ENCODE measurements at regions not wholly inside any gene's neighbourhood (a gene's known extent, or its start where the extent isn't known, plus 50 kb on each side); places are given as distances from the start of the nearest gene placed in this dataset.

DNA sequence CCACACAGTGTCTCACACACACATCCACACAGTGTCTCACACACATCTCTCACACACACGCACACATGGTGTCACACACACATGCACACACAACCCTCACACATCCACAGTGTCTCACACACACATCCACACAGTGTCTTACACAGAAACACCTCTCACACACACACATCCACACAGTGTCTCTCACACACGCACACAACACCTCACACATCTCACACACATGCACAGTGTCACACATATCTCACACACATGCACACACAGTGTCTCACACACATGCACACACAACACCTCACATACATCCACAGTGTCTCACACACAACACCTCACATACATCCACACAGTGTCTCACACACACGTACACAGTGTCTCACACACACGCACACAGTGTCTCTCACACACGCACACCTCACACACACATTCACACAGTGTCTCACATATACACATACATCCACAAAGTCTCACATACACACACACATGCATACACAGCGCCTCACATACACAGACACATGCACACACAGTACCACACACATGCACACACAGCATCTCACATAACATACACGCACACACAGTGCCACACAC, 473.9 kb upstream of the HS6ST1 start (continued):
- TF ChIP-seq, protein P1, sequence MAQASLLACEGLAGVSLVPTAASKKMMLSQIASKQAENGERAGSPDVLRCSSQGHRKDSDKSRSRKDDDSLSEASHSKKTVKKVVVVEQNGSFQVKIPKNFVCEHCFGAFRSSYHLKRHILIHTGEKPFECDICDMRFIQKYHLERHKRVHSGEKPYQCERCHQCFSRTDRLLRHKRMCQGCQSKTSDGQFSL (CRISPR knock-in tag; IDR thresholded peaks at IDR 0.05), result no peak
- TF ChIP-seq, protein P1 (tag; IDR thresholded peaks at IDR 0.05), result no peak

DNA sequence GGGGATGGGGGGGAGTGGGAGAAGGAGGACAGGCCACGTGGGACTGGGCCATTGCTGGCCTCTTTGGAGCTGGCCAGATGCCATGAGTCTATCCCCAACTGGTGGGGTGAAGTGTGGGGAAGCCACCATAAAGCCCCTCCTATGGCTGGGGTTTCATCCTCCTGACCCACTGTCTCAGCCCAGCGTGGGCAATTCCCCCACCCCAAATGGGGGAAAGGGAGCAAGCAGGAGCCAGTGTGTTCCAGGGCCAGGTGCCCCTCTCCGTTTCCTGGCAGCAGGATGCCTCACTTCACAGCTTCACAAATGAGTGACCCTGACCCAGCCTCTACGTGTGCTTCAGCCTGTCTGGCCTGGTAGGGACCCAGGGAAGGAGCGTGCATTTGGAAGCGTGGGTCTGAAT, 474.7 kb upstream of the HS6ST1 start:
- Histone ChIP-seq H3K9ac (ENCODE audit: insufficient read depth in 1 of 2, low read depth in 2 of 2, low read length in 2 of 2) (no peak overlapping the region; a peak in 1 of 4 replicates), H3K4me1 (replicated peaks in 1 of 2; ENCODE audit: control insufficient read depth in 2 of 2, insufficient read depth in 2 of 2, low read length in 2 of 2) (no peaks in the 10 kb centered on the region), H3K27me3 (ENCODE audit: control insufficient read depth in 2 of 2, insufficient read depth in 2 of 2, low read length in 2 of 2) (peaks cover 7 to 38% of the 10 kb centered on the region in 2 experiments; a peak in 3 of 5 replicates), H3K9me1 (ENCODE audit: control insufficient read depth, insufficient read depth, low read length) (peaks cover 3% of the 10 kb centered on the region), H2AFZ (ENCODE audit: low read depth, low read length) (no peak overlapping the region), H3K9me3 (replicated peaks; ENCODE audit: control insufficient read depth, insufficient read depth, low read depth, low read length) (no peaks in the 10 kb centered on the region), H3K79me2 (ENCODE audit: control insufficient read depth, insufficient read depth, low read length) (no peaks in the 10 kb centered on the region), H3K27ac (ENCODE audit: extremely low read depth, low read depth, low read length) (no peak overlapping the region), H4K20me1 (replicated peaks; ENCODE audit: control insufficient read depth, insufficient read depth, low read length) (no peaks in the 10 kb centered on the region), H3K36me3 (ENCODE audit: control insufficient read depth, insufficient read depth, low read length) (no peaks in the 10 kb centered on the region), H3K4me2 (ENCODE audit: insufficient read depth, low read length) (no peak overlapping the region), H3K4me3 (no peak overlapping the region)
- in situ Hi-C loops (cut with MboI), result no loop called here
- no peak for TF ChIP-seq ZNF24 (IDR thresholded peaks at IDR 0.05)
- TF ChIP-seq, protein P2, sequence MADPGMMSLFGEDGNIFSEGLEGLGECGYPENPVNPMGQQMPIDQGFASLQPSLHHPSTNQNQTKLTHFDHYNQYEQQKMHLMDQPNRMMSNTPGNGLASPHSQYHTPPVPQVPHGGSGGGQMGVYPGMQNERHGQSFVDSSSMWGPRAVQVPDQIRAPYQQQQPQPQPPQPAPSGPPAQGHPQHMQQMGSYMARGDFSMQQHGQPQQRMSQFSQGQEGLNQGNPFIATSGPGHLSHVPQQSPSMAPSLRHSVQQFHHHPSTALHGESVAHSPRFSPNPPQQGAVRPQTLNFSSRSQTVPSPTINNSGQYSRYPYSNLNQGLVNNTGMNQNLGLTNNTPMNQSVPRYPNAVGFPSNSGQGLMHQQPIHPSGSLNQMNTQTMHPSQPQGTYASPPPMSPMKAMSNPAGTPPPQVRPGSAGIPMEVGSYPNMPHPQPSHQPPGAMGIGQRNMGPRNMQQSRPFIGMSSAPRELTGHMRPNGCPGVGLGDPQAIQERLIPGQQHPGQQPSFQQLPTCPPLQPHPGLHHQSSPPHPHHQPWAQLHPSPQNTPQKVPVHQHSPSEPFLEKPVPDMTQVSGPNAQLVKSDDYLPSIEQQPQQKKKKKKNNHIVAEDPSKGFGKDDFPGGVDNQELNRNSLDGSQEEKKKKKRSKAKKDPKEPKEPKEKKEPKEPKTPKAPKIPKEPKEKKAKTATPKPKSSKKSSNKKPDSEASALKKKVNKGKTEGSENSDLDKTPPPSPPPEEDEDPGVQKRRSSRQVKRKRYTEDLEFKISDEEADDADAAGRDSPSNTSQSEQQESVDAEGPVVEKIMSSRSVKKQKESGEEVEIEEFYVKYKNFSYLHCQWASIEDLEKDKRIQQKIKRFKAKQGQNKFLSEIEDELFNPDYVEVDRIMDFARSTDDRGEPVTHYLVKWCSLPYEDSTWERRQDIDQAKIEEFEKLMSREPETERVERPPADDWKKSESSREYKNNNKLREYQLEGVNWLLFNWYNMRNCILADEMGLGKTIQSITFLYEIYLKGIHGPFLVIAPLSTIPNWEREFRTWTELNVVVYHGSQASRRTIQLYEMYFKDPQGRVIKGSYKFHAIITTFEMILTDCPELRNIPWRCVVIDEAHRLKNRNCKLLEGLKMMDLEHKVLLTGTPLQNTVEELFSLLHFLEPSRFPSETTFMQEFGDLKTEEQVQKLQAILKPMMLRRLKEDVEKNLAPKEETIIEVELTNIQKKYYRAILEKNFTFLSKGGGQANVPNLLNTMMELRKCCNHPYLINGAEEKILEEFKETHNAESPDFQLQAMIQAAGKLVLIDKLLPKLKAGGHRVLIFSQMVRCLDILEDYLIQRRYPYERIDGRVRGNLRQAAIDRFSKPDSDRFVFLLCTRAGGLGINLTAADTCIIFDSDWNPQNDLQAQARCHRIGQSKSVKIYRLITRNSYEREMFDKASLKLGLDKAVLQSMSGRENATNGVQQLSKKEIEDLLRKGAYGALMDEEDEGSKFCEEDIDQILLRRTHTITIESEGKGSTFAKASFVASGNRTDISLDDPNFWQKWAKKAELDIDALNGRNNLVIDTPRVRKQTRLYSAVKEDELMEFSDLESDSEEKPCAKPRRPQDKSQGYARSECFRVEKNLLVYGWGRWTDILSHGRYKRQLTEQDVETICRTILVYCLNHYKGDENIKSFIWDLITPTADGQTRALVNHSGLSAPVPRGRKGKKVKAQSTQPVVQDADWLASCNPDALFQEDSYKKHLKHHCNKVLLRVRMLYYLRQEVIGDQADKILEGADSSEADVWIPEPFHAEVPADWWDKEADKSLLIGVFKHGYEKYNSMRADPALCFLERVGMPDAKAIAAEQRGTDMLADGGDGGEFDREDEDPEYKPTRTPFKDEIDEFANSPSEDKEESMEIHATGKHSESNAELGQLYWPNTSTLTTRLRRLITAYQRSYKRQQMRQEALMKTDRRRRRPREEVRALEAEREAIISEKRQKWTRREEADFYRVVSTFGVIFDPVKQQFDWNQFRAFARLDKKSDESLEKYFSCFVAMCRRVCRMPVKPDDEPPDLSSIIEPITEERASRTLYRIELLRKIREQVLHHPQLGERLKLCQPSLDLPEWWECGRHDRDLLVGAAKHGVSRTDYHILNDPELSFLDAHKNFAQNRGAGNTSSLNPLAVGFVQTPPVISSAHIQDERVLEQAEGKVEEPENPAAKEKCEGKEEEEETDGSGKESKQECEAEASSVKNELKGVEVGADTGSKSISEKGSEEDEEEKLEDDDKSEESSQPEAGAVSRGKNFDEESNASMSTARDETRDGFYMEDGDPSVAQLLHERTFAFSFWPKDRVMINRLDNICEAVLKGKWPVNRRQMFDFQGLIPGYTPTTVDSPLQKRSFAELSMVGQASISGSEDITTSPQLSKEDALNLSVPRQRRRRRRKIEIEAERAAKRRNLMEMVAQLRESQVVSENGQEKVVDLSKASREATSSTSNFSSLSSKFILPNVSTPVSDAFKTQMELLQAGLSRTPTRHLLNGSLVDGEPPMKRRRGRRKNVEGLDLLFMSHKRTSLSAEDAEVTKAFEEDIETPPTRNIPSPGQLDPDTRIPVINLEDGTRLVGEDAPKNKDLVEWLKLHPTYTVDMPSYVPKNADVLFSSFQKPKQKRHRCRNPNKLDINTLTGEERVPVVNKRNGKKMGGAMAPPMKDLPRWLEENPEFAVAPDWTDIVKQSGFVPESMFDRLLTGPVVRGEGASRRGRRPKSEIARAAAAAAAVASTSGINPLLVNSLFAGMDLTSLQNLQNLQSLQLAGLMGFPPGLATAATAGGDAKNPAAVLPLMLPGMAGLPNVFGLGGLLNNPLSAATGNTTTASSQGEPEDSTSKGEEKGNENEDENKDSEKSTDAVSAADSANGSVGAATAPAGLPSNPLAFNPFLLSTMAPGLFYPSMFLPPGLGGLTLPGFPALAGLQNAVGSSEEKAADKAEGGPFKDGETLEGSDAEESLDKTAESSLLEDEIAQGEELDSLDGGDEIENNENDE (IDR thresholded peaks at IDR 0.05; ENCODE audit: low read depth, low read length), result no peak
- TF ChIP-seq, protein P3, sequence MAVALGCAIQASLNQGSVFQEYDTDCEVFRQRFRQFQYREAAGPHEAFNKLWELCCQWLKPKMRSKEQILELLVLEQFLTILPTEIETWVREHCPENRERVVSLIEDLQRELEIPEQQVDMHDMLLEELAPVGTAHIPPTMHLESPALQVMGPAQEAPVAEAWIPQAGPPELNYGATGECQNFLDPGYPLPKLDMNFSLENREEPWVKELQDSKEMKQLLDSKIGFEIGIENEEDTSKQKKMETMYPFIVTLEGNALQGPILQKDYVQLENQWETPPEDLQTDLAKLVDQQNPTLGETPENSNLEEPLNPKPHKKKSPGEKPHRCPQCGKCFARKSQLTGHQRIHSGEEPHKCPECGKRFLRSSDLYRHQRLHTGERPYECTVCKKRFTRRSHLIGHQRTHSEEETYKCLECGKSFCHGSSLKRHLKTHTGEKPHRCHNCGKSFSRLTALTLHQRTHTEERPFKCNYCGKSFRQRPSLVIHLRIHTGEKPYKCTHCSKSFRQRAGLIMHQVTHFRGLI (CRISPR knock-in tag; IDR thresholded peaks at IDR 0.05), result no peak
- no peak for TF ChIP-seq RBM14 (IDR thresholded peaks at IDR 0.05; ENCODE audit: borderline replicate concordance, insufficient read depth, low read depth, low read length)
- ChIA-PET CTCF (ENCODE audit: low intra/inter-chr PET ratio) (no interaction called here), POLR2A (no interaction called here)
- WGBS (ENCODE audit: insufficient coverage, low coverage, missing lambda C conversion rate), result 0% methylated on average over 5 of the region's 6 CpGs
- FAIRE-seq (no peak), ATAC-seq (no peak), DNase-seq (ENCODE audit: extremely low read depth in 1 of 4, low spot score in 3 of 4) (no peak)
- BruUV-seq (replicated peaks), result no TSS peak
- intact Hi-C loops (cut with micrococcal nuclease), result no loop called here
